Astrocyte of the cerebellum (primary cell): ENCODE measurements at regions not wholly inside any gene's neighbourhood (a gene's known extent, or its start where the extent isn't known, plus 50 kb on each side); places are given as distances from the start of the nearest gene placed in this dataset.
"Not testable (repeated sequence)": the region's sequence is repeated elsewhere in the genome, so short reads cannot be mapped to it uniquely, and the experiment has no call there.

Experiments
- DNase-seq: peaks from one replicate; pipeline ENCODE4 v3.0.0-alpha.2; 2011; ENCODE audit warnings: low read depth
- H3K4me3 ChIP-seq: 2 replicates; pipeline ENCODE4 v1.5.1; 2011; ENCODE audit warnings: mild to moderate bottlenecking, low read depth, low read length, moderate library complexity
- CTCF ChIP-seq: IDR thresholded peaks from 2 replicates; pipeline ENCODE4 v1.5.1; 2012; ENCODE audit warnings: low read length, low read depth, moderate library complexity, mild to moderate bottlenecking; ENCODE audit errors: missing control alignments
- in situ Hi-C: cut with HindIII; loops from 2 replicates; pipeline ENCODE4 v1.10.0; 2017; ENCODE audit warnings: low sequenced_read_pairs

GRCh38 chr18:27546991-27547390 lies 361.9 kb upstream of the CHST9 start:
- H3K4me3 ChIP-seq, result no peak overlapping the region
- in situ Hi-C loops, result no loop called here
- DNase-seq, result no peak
- TF ChIP-seq CTCF, result no peak

GRCh38 chr18:27544206-27544605 lies 359.1 kb upstream of the CHST9 start:
- no peak for DNase-seq
- in situ Hi-C loops, result loop anchor here (5.0 kb wide), 1 partner anchor 97 kb away; no protein-coding TSS in a partner anchor
- H3K4me3 ChIP-seq, result no peak overlapping the region
- TF ChIP-seq CTCF, result no peak

- H3K4me3 ChIP-seq, result no peak overlapping the region
- no peak for TF ChIP-seq CTCF
- in situ Hi-C loops, result loop anchor here (5.0 kb wide), 1 partner anchor 94 kb away; no protein-coding TSS in a partner anchor
- DNase-seq, result no peak
These were observed 356.2 kb upstream of the CHST9 start for GRCh38 chr18:27541293-27541692.

GRCh38 chr18:27540111-27540510 lies 355.0 kb upstream of the CHST9 start:
- no peak for TF ChIP-seq CTCF
- H3K4me3 ChIP-seq, result no peak overlapping the region
- in situ Hi-C loops, result loop anchor here (5.0 kb wide), 1 partner anchor 93 kb away; no protein-coding TSS in a partner anchor
- no peak for DNase-seq

- H3K4me3 ChIP-seq, result no peak overlapping the region
These were observed 343.9 kb upstream of the CHST9 start for GRCh38 chr18:27528925-27529521.

GRCh38 chr18:27527856-27528255 lies 342.7 kb upstream of the CHST9 start:
- no peak overlapping the region for H3K4me3 ChIP-seq
- in situ Hi-C loops, result no loop called here
- no peak for TF ChIP-seq CTCF
- no peak for DNase-seq

More at GRCh38 chr18:27528925-27529521, 343.9 kb upstream of the CHST9 start:
- no peak for TF ChIP-seq CTCF
- DNase-seq, result no peak
- in situ Hi-C loops, result no loop called here

GRCh38 chr18:27520401-27520800 lies 335.3 kb upstream of the CHST9 start:
- no peak for TF ChIP-seq CTCF
- no peak for DNase-seq
- in situ Hi-C loops, result no loop called here
- no peak overlapping the region for H3K4me3 ChIP-seq

GRCh38 chr18:27510036-27510633 lies 325.0 kb upstream of the CHST9 start:
- in situ Hi-C loops, DNase-seq: not testable (repeated sequence)

More at GRCh38 chr18:27510036-27510633, 325.0 kb upstream of the CHST9 start:
- H3K4me3 ChIP-seq, result not testable (repeated sequence)
